MM.1S (cell line): ENCODE measurements at regions not wholly inside any gene's neighbourhood (a gene's known extent, or its start where the extent isn't known, plus 50 kb on each side); places are given as distances from the start of the nearest gene placed in this dataset.

Experiments used
- DNase-seq: peaks from one replicate; pipeline ENCODE4 v3.0.0-alpha.2; 2015
- H2AFZ ChIP-seq: fragments of 300-600 bp; sonication (generic); 2 replicates; pipeline ENCODE4 v1.6.0; 2016; ENCODE audit warnings: antibody characterized with exemption, low read length
- H3F3A ChIP-seq: fragments of 300-600 bp; sonication (generic); 2 replicates; pipeline ENCODE4 v1.6.1; 2016; ENCODE audit warnings: mild to moderate bottlenecking, antibody characterized with exemption, low read length, moderate library complexity, mixed read lengths; ENCODE audit not compliant: insufficient read depth
- H3K27ac ChIP-seq: fragments of 300-600 bp; sonication (generic); 2 replicates; pipeline ENCODE4 v1.5.1; 2016; ENCODE audit warnings: mild to moderate bottlenecking, low read length
- H3K27me3 ChIP-seq: fragments of 300-600 bp; sonication (generic); replicated peaks from 2 replicates; pipeline ENCODE4 v1.6.0; 2016; ENCODE audit warnings: low read length; ENCODE audit not compliant: insufficient read depth
- H3K36me3 ChIP-seq: fragments of 300-600 bp; sonication (generic); replicated peaks from 2 replicates; pipeline ENCODE4 v1.6.1; 2016; ENCODE audit warnings: mild to moderate bottlenecking, low read length, mixed read lengths; ENCODE audit not compliant: insufficient read depth
- H3K4me1 ChIP-seq: fragments of 300-600 bp; sonication (generic); 2 replicates; pipeline ENCODE4 v1.6.1; 2016; ENCODE audit warnings: low read length, mixed read lengths
- H3K4me2 ChIP-seq: fragments of 300-600 bp; sonication (generic); 2 replicates; pipeline ENCODE4 v1.6.0; 2016; ENCODE audit warnings: low read depth, low read length
- H3K4me3 ChIP-seq: fragments of 300-600 bp; sonication (generic); 2 replicates; pipeline ENCODE4 v1.5.1; 2016; ENCODE audit warnings: low read length, mixed read lengths
- H3K79me2 ChIP-seq: fragments of 300-600 bp; sonication (generic); 2 replicates; pipeline ENCODE4 v1.6.1; 2016; ENCODE audit warnings: mixed run types, low read length, mixed read lengths
- H3K9ac ChIP-seq: fragments of 300-600 bp; sonication (generic); 2 replicates; pipeline ENCODE4 v1.6.1; 2016; ENCODE audit warnings: low read length, mixed read lengths
- H3K9me2 ChIP-seq: fragments of 300-600 bp; sonication (generic); replicated peaks from 2 replicates; pipeline ENCODE4 v1.6.1; 2016; ENCODE audit warnings: mild to moderate bottlenecking, low read length, mixed read lengths; ENCODE audit not compliant: insufficient read depth
- H3K9me3 ChIP-seq: fragments of 300-600 bp; sonication (generic); replicated peaks from 2 replicates; pipeline ENCODE4 v1.6.1; 2016; ENCODE audit warnings: mild to moderate bottlenecking, low read length, mixed read lengths; ENCODE audit not compliant: insufficient read depth
- H4K20me1 ChIP-seq: fragments of 300-600 bp; sonication (generic); 2 replicates; pipeline ENCODE4 v1.6.1; 2016; ENCODE audit warnings: mild to moderate bottlenecking, low read length, moderate library complexity, mixed read lengths; ENCODE audit not compliant: insufficient read depth
- CTCF ChIP-seq: fragments of 300-600 bp; sonication (generic); IDR thresholded peaks from 2 replicates; pipeline ENCODE4 v1.5.1; 2016; ENCODE audit warnings: antibody characterized with exemption, low read length, mixed read lengths
- EZH2 ChIP-seq: fragments of 300-600 bp; sonication (generic); optimal IDR thresholded peaks from 2 replicates; pipeline ENCODE3; 2017; ENCODE audit warnings: low read depth, mild to moderate bottlenecking, antibody characterized with exemption, low read length, mixed read lengths
- EZH2phosphoT487 ChIP-seq: fragments of 300-600 bp; sonication (generic); IDR thresholded peaks from 2 replicates; pipeline ENCODE4 v1.6.1; 2018; ENCODE audit warnings: antibody characterized with exemption, low read length

- no peaks in the 10 kb centered on the region for H3K27me3 ChIP-seq
- H3K9me3 ChIP-seq: no peaks in the 10 kb centered on the region
- no peak overlapping the region for H3K27ac ChIP-seq
- H3K4me1 ChIP-seq: no peaks in the 10 kb centered on the region
- no peaks in the 10 kb centered on the region for H3F3A ChIP-seq
- H2AFZ ChIP-seq: no peak overlapping the region
- no peaks in the 10 kb centered on the region for H3K79me2 ChIP-seq
- H3K9ac ChIP-seq: no peak overlapping the region
- H4K20me1 ChIP-seq: no peaks in the 10 kb centered on the region
- DNase-seq: no peak
- TF ChIP-seq EZH2phosphoT487 (no peak), CTCF (no peak), EZH2 (no peak)
- no peak overlapping the region for H3K4me2 ChIP-seq
- H3K36me3 ChIP-seq: no peaks in the 10 kb centered on the region
- H3K4me3 ChIP-seq: no peak overlapping the region
- no peaks in the 10 kb centered on the region for H3K9me2 ChIP-seq
Observed at GRCh38 chr16:66186251-66186785, 180.2 kb upstream of the CDH5 start.

- H3K9me3 ChIP-seq: no peaks in the 10 kb centered on the region
- no peak overlapping the region for H2AFZ ChIP-seq
- no peaks in the 10 kb centered on the region for H4K20me1 ChIP-seq
- no peaks in the 10 kb centered on the region for H3K4me1 ChIP-seq
- no peak overlapping the region for H3K4me3 ChIP-seq
- H3K4me2 ChIP-seq: no peak overlapping the region
- no peaks in the 10 kb centered on the region for H3K9me2 ChIP-seq
- no peak overlapping the region for H3K27ac ChIP-seq
- H3K36me3 ChIP-seq: no peaks in the 10 kb centered on the region
- H3K79me2 ChIP-seq: no peaks in the 10 kb centered on the region
- no peaks in the 10 kb centered on the region for H3K27me3 ChIP-seq
- H3K9ac ChIP-seq: no peak overlapping the region
- TF ChIP-seq EZH2phosphoT487: no peak
- TF ChIP-seq CTCF: no peak
- no peak for TF ChIP-seq EZH2
- no peaks in the 10 kb centered on the region for H3F3A ChIP-seq
- DNase-seq: no peak
Observed at GRCh38 chr16:66182592-66182991, 183.9 kb upstream of the CDH5 start.

GRCh38 chr16:66176731-66177130, 189.8 kb upstream of the CDH5 start:
- DNase-seq: no peak
- no peak overlapping the region for H3K4me2 ChIP-seq
- no peaks in the 10 kb centered on the region for H3F3A ChIP-seq
- no peak overlapping the region for H2AFZ ChIP-seq
- H3K27ac ChIP-seq: no peak overlapping the region
- TF ChIP-seq EZH2phosphoT487 (no peak), CTCF (no peak), EZH2 (no peak)
- no peaks in the 10 kb centered on the region for H3K9me2 ChIP-seq
- no peaks in the 10 kb centered on the region for H3K9me3 ChIP-seq
- no peaks in the 10 kb centered on the region for H3K27me3 ChIP-seq
- H3K9ac ChIP-seq: no peak overlapping the region
- no peaks in the 10 kb centered on the region for H3K79me2 ChIP-seq
- H3K4me1 ChIP-seq: no peaks in the 10 kb centered on the region
- H4K20me1 ChIP-seq: no peaks in the 10 kb centered on the region
- H3K36me3 ChIP-seq: no peaks in the 10 kb centered on the region
- no peak overlapping the region for H3K4me3 ChIP-seq
